Kidney (tissue), 13 donors: ENCODE measurements at regions not wholly inside any gene's neighbourhood (a gene's known extent, or its start where the extent isn't known, plus 50 kb on each side); places are given as distances from the start of the nearest gene placed in this dataset.

ENCODE experiments used
- DNase-seq, 5 donors: peaks; one replicate each; pipeline ENCODE4 v3.0.0-alpha.2; 2013 to 2020
- FAIRE-seq: peaks from 2 replicates; lab custom pipeline; 2012; peaks lifted over from hg19 to GRCh38; lab: Jason Lieb, UNC
- H3K27ac ChIP-seq, 2 donors: one replicate each; pipeline ENCODE4 v1.7.0; 2013; ENCODE audit warnings: low read depth in 2 of 2, low read length in 2 of 2, inconsistent platforms in 1 of 2
- H3K27me3 ChIP-seq: one replicate; pipeline ENCODE4 v1.7.1; 2013; ENCODE audit warnings: low read length, inconsistent platforms; ENCODE audit not compliant: control insufficient read depth, insufficient read depth
- H3K36me3 ChIP-seq, 3 donors: one replicate each; pipeline versions ENCODE4 v1.7.0 to v1.7.1; 2013; ENCODE audit warnings: low read length in 3 of 3, control low read depth in 1 of 3, inconsistent platforms in 1 of 3; ENCODE audit not compliant: insufficient read depth in 3 of 3, control insufficient read depth in 2 of 3
- H3K4me1 ChIP-seq, 3 donors: one replicate each; pipeline versions ENCODE4 v1.7.0 to v1.7.1; 2013; ENCODE audit warnings: low read length in 3 of 3, inconsistent platforms in 1 of 3, low read depth in 1 of 3; ENCODE audit not compliant: control insufficient read depth in 2 of 3, insufficient read depth in 2 of 3
- H3K4me3 ChIP-seq, 3 donors: one replicate each; pipeline versions ENCODE4 v1.7.0 to v1.8.1; 2013; ENCODE audit warnings: low read length in 3 of 3, control low read depth in 1 of 3, inconsistent platforms in 1 of 3
- H3K9ac ChIP-seq, 3 donors: one replicate each; pipeline versions ENCODE4 v1.7.0 to v1.7.1; 2013; ENCODE audit warnings: low read length in 3 of 3, control low read depth in 1 of 3, inconsistent platforms in 1 of 3
- H3K9me3 ChIP-seq, 3 donors: one replicate each; pipeline versions ENCODE4 v1.7.0 to v1.7.1; 2013; ENCODE audit warnings: low read length in 3 of 3, control low read depth in 1 of 3, inconsistent platforms in 1 of 3; ENCODE audit not compliant: control insufficient read depth in 2 of 3, insufficient read depth in 1 of 3
- CTCF ChIP-seq: IDR thresholded peaks from 3 replicates; pipeline ENCODE4 v1.5.1; 2012; ENCODE audit warnings: mild to moderate bottlenecking, moderate library complexity, borderline replicate concordance; ENCODE audit not compliant: insufficient read depth; ENCODE audit errors: extremely low read depth
- intact Hi-C: fragments of 100-400 bp; cut with DNase I; formaldehyde crosslinking; loops from one replicate; pipeline ENCODE4 v1.11.1; 2022
- donor health status: control.
- donor health status: control.
- donor health status: control.
- donor health status: control.
- donor health status: control.
- donor health status: DM: yes; HTN: yes; CAD: no.
- donor health status: Normal renal cell carcinoma (clear cell type).

DNA sequence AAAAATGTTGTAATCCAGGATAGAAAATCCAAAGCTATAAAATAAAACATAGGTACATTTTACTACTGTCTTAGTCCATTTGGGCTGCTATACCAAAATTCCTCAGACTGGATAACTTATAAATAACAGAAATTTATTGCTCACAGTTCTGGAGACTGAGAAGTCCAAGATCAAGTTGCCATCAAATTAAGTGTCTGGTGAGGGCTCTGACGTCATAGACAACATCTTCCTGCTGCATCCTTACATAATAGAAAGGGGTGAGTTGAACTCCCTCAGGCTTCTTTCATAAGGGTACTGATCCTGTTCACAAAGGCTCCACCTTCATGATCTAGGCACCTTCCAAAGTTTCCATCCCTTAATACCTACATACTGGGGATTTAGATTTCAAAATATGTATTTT lies 826.8 kb downstream of the NTRK3 start:
- no peak for FAIRE-seq
- no peaks in the 10 kb centered on the region for H3K27me3 ChIP-seq
- H3K4me1 ChIP-seq: no peaks in the 10 kb centered on the region

GRCh38 chr15:87420017-87420416 lies 836.5 kb downstream of the NTRK3 start:
- H3K27me3 ChIP-seq: no peaks in the 10 kb centered on the region
- no peak overlapping the region for H3K9ac ChIP-seq
- no peak for TF ChIP-seq CTCF
- no peaks in the 10 kb centered on the region for H3K4me1 ChIP-seq
- no peaks in the 10 kb centered on the region for H3K9me3 ChIP-seq
- H3K4me3 ChIP-seq: no peak overlapping the region
- FAIRE-seq: no peak
- intact Hi-C loops: no loop called here
- DNase-seq: no peak
- H3K36me3 ChIP-seq: no peaks in the 10 kb centered on the region
- no peak overlapping the region for H3K27ac ChIP-seq

More for the DNA sequence above, 826.8 kb downstream of the NTRK3 start:
- Histone ChIP-seq H3K27ac (no peak overlapping the region), H3K4me3 (no peak overlapping the region), H3K36me3 (no peaks in the 10 kb centered on the region), H3K9ac (no peak overlapping the region), H3K9me3 (no peaks in the 10 kb centered on the region)
- TF ChIP-seq CTCF: no peak
- DNase-seq: no peak
- intact Hi-C loops: no loop called here

DNA sequence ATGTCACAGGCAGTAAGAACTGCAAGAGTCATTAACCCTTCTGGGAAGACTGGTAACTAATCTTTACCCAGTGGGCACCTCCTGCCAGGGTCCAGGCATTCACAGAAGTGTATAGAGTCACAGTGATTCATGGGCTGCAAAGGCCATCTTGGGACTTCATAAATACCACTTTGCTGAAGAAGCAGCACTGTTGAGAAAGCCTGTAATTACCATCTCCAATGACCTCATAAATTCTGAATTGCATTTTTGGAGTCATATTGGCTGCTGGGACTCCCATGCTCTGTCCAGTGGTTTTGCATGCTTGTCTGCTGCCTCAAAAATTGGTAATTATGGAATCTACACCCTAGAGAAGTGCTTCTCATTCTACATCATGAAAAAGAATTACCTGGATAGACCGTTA lies 837.2 kb downstream of the NTRK3 start:
- H3K4me3 ChIP-seq: no peak overlapping the region
- H3K4me1 ChIP-seq: no peaks in the 10 kb centered on the region
- TF ChIP-seq CTCF: no peak
- no peaks in the 10 kb centered on the region for H3K36me3 ChIP-seq
- H3K9ac ChIP-seq: no peak overlapping the region
- no peak for FAIRE-seq
- H3K27me3 ChIP-seq: no peaks in the 10 kb centered on the region
- no peak for DNase-seq
- intact Hi-C loops: no loop called here
- no peak overlapping the region for H3K27ac ChIP-seq
- H3K9me3 ChIP-seq: no peaks in the 10 kb centered on the region

DNA sequence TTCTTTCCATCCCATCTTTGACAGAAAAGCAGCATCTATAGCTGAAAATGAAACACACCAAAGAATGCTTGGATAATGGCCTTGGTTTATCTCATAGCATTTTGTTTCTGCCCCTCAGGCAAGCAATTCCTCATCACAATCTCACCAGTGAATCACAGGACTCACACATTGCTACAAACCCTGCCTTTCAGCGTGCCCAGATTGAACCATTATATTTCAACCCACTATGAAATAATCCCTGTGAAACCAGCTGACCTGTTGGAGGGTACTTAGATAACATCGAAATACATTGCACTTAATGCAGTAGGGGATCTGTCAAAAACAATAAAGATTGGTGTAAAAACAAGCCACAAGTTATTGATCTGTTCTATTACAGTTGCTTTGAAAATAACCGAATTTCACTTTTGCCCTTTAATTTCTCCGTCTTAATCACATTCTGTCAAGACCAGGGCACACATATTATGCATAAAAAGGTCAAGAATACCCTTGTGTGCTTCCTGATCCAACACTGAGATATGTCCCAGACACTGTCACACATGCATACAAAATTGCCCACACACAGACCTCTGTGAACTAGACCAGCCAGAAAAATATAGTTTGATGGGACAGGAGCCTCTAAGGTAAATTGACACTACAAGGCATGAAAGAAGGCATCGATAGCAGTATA lies 839.8 kb downstream of the NTRK3 start:
- FAIRE-seq: no peak
- TF ChIP-seq CTCF: no peak
- Histone ChIP-seq H3K9me3 (no peaks in the 10 kb centered on the region), H3K4me1 (no peaks in the 10 kb centered on the region), H3K4me3 (no peak overlapping the region), H3K36me3 (no peaks in the 10 kb centered on the region), H3K27ac (no peak overlapping the region), H3K9ac (no peak overlapping the region), H3K27me3 (no peaks in the 10 kb centered on the region)
- DNase-seq: no peak
- intact Hi-C loops: no loop called here
